H1 (cell line): ENCODE measurements at regions not wholly inside any gene's neighbourhood (a gene's known extent, or its start where the extent isn't known, plus 50 kb on each side); places are given as distances from the start of the nearest gene placed in this dataset.

Source experiments
- CTCF ChIA-PET: fragments of 300-600 bp; sonication (Branson Sonifier 250); formaldehyde crosslinking; loops from one replicate; lab custom pipeline; 2021; ENCODE audit not compliant: partially characterized antibody; lab: Charles Lee
- POLR2A ChIA-PET: fragments of 300-600 bp; sonication (Branson Sonifier 250); formaldehyde crosslinking; loops from one replicate; lab custom pipeline; 2021; ENCODE audit warnings: inconsistent platforms; ENCODE audit not compliant: partially characterized antibody; lab: Charles Lee
- DNase-seq, 2 experiments: peaks; one replicate each; pipeline versions ENCODE4 v3.0.0 to v3.0.0-alpha.2; 2010 to 2022; ENCODE audit warnings: low spot score in 2 of 2, low read depth in 1 of 2, mixed read lengths in 1 of 2
- FAIRE-seq: peaks from 2 replicates; lab custom pipeline; 2011; peaks lifted over from hg19 to GRCh38; lab: Jason Lieb, UNC
- H2AFZ ChIP-seq: 2 replicates; pipeline ENCODE4 v1.8.1; 2012; ENCODE audit warnings: low read length, inconsistent platforms
- H2AK5ac ChIP-seq: 2 replicates; pipeline ENCODE4 v1.6.1; 2013; ENCODE audit warnings: low read depth, low read length
- H2BK120ac ChIP-seq: replicated peaks from 2 replicates; pipeline ENCODE3; 2013; ENCODE audit warnings: low read depth, low read length, inconsistent platforms
- H2BK12ac ChIP-seq: 2 replicates; pipeline ENCODE4 v1.6.1; 2013; ENCODE audit warnings: low read depth, low read length
- H2BK15ac ChIP-seq: 2 replicates; pipeline ENCODE4 v1.6.1; 2013; ENCODE audit warnings: low read length
- H2BK20ac ChIP-seq: 2 replicates; pipeline ENCODE4 v1.6.1; 2013; ENCODE audit warnings: low read length
- H2BK5ac ChIP-seq: 2 replicates; pipeline ENCODE4 v1.6.1; 2013; ENCODE audit warnings: low read depth, low read length
- H3K14ac ChIP-seq: 2 replicates; pipeline ENCODE4 v1.6.1; 2013; ENCODE audit warnings: inconsistent platforms; ENCODE audit not compliant: insufficient read length
- H3K18ac ChIP-seq: 2 replicates; pipeline ENCODE4 v1.6.1; 2013; ENCODE audit warnings: low read length; ENCODE audit errors: extremely low read depth
- H3K23ac ChIP-seq: 2 replicates; pipeline ENCODE4 v1.6.1; 2013; ENCODE audit warnings: inconsistent platforms; ENCODE audit not compliant: insufficient read length
- H3K23me2 ChIP-seq: 2 replicates; pipeline ENCODE4 v1.6.1; 2013; ENCODE audit warnings: low read depth, low read length
- H3K27ac ChIP-seq: 2 replicates; pipeline ENCODE4 v1.6.1; 2011; ENCODE audit warnings: low read depth, low read length, inconsistent platforms
- H3K27me3 ChIP-seq, 4 experiments: replicated peaks in 1 of 4; 1 replicate in 1 of 4; 2 replicates in 3 of 4; pipeline versions ENCODE4 v1.6.1 to v1.8.1; 2011 to 2013; ENCODE audit warnings: low read length in 3 of 4, mild to moderate bottlenecking in 3 of 4, inconsistent platforms in 2 of 4, mixed read lengths in 2 of 4, moderate library complexity in 1 of 4; ENCODE audit not compliant: control insufficient read depth in 3 of 4, insufficient read depth in 3 of 4; ENCODE audit errors: extremely low read depth in 1 of 4
- H3K36me3 ChIP-seq, 4 experiments: 2 replicates each; pipeline versions ENCODE4 v1.6.1 to v1.8.1; 2011 to 2013; ENCODE audit warnings: mild to moderate bottlenecking in 4 of 4, low read length in 3 of 4, moderate library complexity in 2 of 4, control low read depth in 1 of 4, inconsistent platforms in 1 of 4; ENCODE audit not compliant: insufficient read depth in 4 of 4, control insufficient read depth in 2 of 4
- H3K4ac ChIP-seq: replicated peaks from 2 replicates; pipeline ENCODE3; 2013; ENCODE audit warnings: low read length, low read depth, mixed read lengths, inconsistent platforms; ENCODE audit not compliant: insufficient read length
- H3K4me1 ChIP-seq, 4 experiments: replicated peaks in 1 of 4; 1 replicate in 1 of 4; 2 replicates in 3 of 4; pipeline versions ENCODE4 v1.6.1 to v1.8.1; 2011 to 2013; ENCODE audit warnings: low read length in 3 of 4, inconsistent platforms in 2 of 4, mixed read lengths in 1 of 4; ENCODE audit not compliant: insufficient read depth in 4 of 4, control insufficient read depth in 3 of 4
- H3K4me2 ChIP-seq, 2 experiments: 2 replicates each; pipeline versions ENCODE4 v1.6.1 to v1.8.1; 2011 to 2013; ENCODE audit warnings: low read depth in 2 of 2, low read length in 2 of 2, control low read depth in 1 of 2, inconsistent platforms in 1 of 2, mild to moderate bottlenecking in 1 of 2; ENCODE audit not compliant: insufficient read depth in 1 of 2
- H3K4me3 ChIP-seq, 4 experiments: fragments of 200-600, 300-600 bp in 1 of 4; sonication (generic), shearing (Covaris generic), sonication (Bioruptor Twin) in 1 of 4; 2 replicates each; pipeline versions ENCODE4 v1.5.1 to v1.8.1; 2011 to 2016; ENCODE audit warnings: low read length in 4 of 4, low read depth in 3 of 4, control low read depth in 2 of 4, inconsistent platforms in 2 of 4, mild to moderate bottlenecking in 2 of 4, mixed read lengths in 1 of 4, moderate library complexity in 1 of 4; ENCODE audit not compliant: insufficient read depth in 2 of 4; ENCODE audit errors: extremely low read depth in 1 of 4
- H3K56ac ChIP-seq: replicated peaks from 2 replicates; pipeline ENCODE3; 2013; ENCODE audit warnings: low read depth, mild to moderate bottlenecking, mixed read lengths, low read length, inconsistent platforms; ENCODE audit not compliant: insufficient read length
- H3K79me1 ChIP-seq: 2 replicates; pipeline ENCODE4 v1.6.1; 2013; ENCODE audit warnings: low read depth, low read length, control low read depth
- H3K79me2 ChIP-seq, 2 experiments: 2 replicates each; pipeline versions ENCODE4 v1.6.1 to v1.8.1; 2012 to 2013; ENCODE audit warnings: low read length in 2 of 2, mild to moderate bottlenecking in 2 of 2, inconsistent platforms in 1 of 2; ENCODE audit not compliant: insufficient read depth in 2 of 2, control insufficient read depth in 1 of 2
- H3K9ac ChIP-seq, 4 experiments: replicated peaks in 1 of 4; 1 replicate in 1 of 4; 2 replicates in 3 of 4; pipeline versions ENCODE4 v1.6.1 to v1.8.1; 2011 to 2013; ENCODE audit warnings: low read depth in 3 of 4, low read length in 3 of 4, control low read depth in 2 of 4, mild to moderate bottlenecking in 2 of 4, moderate library complexity in 2 of 4, inconsistent platforms in 1 of 4; ENCODE audit errors: extremely low read depth in 1 of 4
- H3K9me3 ChIP-seq, 2 experiments: 2 replicates each; pipeline versions ENCODE4 v1.6.1 to v1.8.1; 2012 to 2013; ENCODE audit warnings: mild to moderate bottlenecking in 2 of 2, moderate library complexity in 2 of 2, control low read depth in 1 of 2, inconsistent platforms in 1 of 2, low read depth in 1 of 2, low read length in 1 of 2, mixed read lengths in 1 of 2; ENCODE audit not compliant: insufficient read depth in 2 of 2
- H4K20me1 ChIP-seq, 2 experiments: replicated peaks in 1 of 2; 2 replicates each; pipeline versions ENCODE3 to v1.8.1; 2011 to 2013; ENCODE audit warnings: inconsistent platforms in 2 of 2, low read length in 2 of 2, mild to moderate bottlenecking in 1 of 2; ENCODE audit not compliant: insufficient read depth in 2 of 2, control insufficient read depth in 1 of 2
- H4K5ac ChIP-seq: 2 replicates; pipeline ENCODE4 v1.6.1; 2013; ENCODE audit warnings: low read length, low read depth, mixed read lengths, inconsistent platforms; ENCODE audit not compliant: insufficient read length
- H4K8ac ChIP-seq: 2 replicates; pipeline ENCODE4 v1.8.0; 2013; ENCODE audit warnings: mild to moderate bottlenecking, moderate library complexity, low read length, inconsistent platforms; ENCODE audit not compliant: insufficient read depth; ENCODE audit errors: extremely low read depth
- H4K91ac ChIP-seq: replicated peaks from 2 replicates; pipeline ENCODE3; 2013; ENCODE audit warnings: low read length, mixed read lengths, inconsistent platforms; ENCODE audit not compliant: insufficient read length
- BCL11A ChIP-seq, 2 experiments: IDR thresholded peaks; one replicate each; pipeline ENCODE4 v1.6.1; 2011; ENCODE audit warnings: low read depth in 2 of 2, low read length in 2 of 2, mild to moderate bottlenecking in 2 of 2
- CREB1 ChIP-seq: IDR thresholded peaks from 2 replicates; pipeline ENCODE4 v1.6.1; 2012; ENCODE audit warnings: inconsistent platforms
- HDAC6 ChIP-seq: IDR thresholded peaks from one replicate; pipeline ENCODE4 v1.7.1; 2012; ENCODE audit warnings: low read depth, mild to moderate bottlenecking, inconsistent platforms, low read length, moderate library complexity
- MAX ChIP-seq: IDR thresholded peaks from 2 replicates; pipeline ENCODE4 v1.6.1; 2012; ENCODE audit warnings: inconsistent platforms
- NANOG ChIP-seq: IDR thresholded peaks from 2 replicates; pipeline ENCODE4 v1.6.1; 2011; ENCODE audit warnings: low read length, low read depth, mild to moderate bottlenecking, inconsistent platforms; ENCODE audit not compliant: insufficient read depth, poor library complexity, severe bottlenecking
- NRF1 ChIP-seq: IDR thresholded peaks from 2 replicates; pipeline ENCODE4 v1.6.1; 2011; ENCODE audit warnings: mild to moderate bottlenecking, low read depth, low read length, improper control_type of control experiment
- POLR2A ChIP-seq, 2 experiments: IDR thresholded peaks; 1 replicate in 1 of 2; 2 replicates in 1 of 2; pipeline ENCODE4 v1.6.1; 2011; ENCODE audit warnings: low read depth in 2 of 2, low read length in 2 of 2, mild to moderate bottlenecking in 2 of 2; ENCODE audit errors: control extremely low read depth in 1 of 2
- POLR2AphosphoS5 ChIP-seq: IDR thresholded peaks from 2 replicates; pipeline ENCODE4 v1.6.1; 2011; ENCODE audit warnings: low read depth, low read length
- WGBS, 2 experiments: shearing (Covaris generic) in 1 of 2; methylation state at CpG; one replicate each; pipeline versions ENCODE4 v1.1.6 to v1.1.7; 2013 to 2015; ENCODE audit warnings: low lambda C conversion rate in 2 of 2, mixed read lengths in 2 of 2, inconsistent platforms in 1 of 2, low coverage in 1 of 2, missing lambda C conversion rate in 1 of 2; ENCODE audit not compliant: insufficient replicate concordance in 2 of 2, insufficient coverage in 1 of 2, insufficient read length in 1 of 2; ENCODE audit errors: extremely low coverage in 1 of 2, missing lambda C conversion rate in 1 of 2; 5-methylcytosine and 5-hydroxymethylcytosine counted together
- TF ChIP-seq, protein P1 (sequence below), 3 experiments: IDR thresholded peaks; 1 replicate in 2 of 3; 2 replicates in 1 of 3; pipeline versions ENCODE4 v1.5.1 to v1.6.1; 2011; ENCODE audit warnings: low read length in 3 of 3, mild to moderate bottlenecking in 3 of 3, inconsistent platforms in 2 of 3, low read depth in 1 of 3, moderate library complexity in 1 of 3; ENCODE audit not compliant: insufficient read depth in 1 of 3; ENCODE audit errors: control extremely low read depth in 1 of 3
- TF ChIP-seq, protein P2 (sequence below): IDR thresholded peaks from 2 replicates; pipeline ENCODE4 v1.6.1; 2011; ENCODE audit warnings: low read depth, mild to moderate bottlenecking, low read length; ENCODE audit not compliant: insufficient read depth

- H4K5ac ChIP-seq, result no peak overlapping the region
- WGBS, 2 experiments, result 95% methylated on average over 11 of the region's 15 CpGs; no CpG with 5 or more reads in 1 of the 2 experiments
- POLR2A ChIA-PET, result no interaction called here
- TF ChIP-seq, protein P1, sequence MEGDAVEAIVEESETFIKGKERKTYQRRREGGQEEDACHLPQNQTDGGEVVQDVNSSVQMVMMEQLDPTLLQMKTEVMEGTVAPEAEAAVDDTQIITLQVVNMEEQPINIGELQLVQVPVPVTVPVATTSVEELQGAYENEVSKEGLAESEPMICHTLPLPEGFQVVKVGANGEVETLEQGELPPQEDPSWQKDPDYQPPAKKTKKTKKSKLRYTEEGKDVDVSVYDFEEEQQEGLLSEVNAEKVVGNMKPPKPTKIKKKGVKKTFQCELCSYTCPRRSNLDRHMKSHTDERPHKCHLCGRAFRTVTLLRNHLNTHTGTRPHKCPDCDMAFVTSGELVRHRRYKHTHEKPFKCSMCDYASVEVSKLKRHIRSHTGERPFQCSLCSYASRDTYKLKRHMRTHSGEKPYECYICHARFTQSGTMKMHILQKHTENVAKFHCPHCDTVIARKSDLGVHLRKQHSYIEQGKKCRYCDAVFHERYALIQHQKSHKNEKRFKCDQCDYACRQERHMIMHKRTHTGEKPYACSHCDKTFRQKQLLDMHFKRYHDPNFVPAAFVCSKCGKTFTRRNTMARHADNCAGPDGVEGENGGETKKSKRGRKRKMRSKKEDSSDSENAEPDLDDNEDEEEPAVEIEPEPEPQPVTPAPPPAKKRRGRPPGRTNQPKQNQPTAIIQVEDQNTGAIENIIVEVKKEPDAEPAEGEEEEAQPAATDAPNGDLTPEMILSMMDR (IDR thresholded peaks at IDR 0.05; ENCODE audit: control extremely low read depth in 1 of 3, insufficient read depth in 1 of 3, low read depth in 1 of 3, low read length in 3 of 3), result no peak
- TF ChIP-seq BCL11A (IDR thresholded peaks at IDR 0.05; ENCODE audit: low read depth in 2 of 2, low read length in 2 of 2) (no peak), POLR2AphosphoS5 (no peak), CREB1 (no peak), NANOG (no peak), POLR2A (IDR thresholded peaks at IDR 0.05; ENCODE audit: control extremely low read depth in 1 of 2, low read depth in 2 of 2, low read length in 2 of 2) (no peak), NRF1 (no peak), HDAC6 (no peak), MAX (no peak)
- TF ChIP-seq, protein P2, sequence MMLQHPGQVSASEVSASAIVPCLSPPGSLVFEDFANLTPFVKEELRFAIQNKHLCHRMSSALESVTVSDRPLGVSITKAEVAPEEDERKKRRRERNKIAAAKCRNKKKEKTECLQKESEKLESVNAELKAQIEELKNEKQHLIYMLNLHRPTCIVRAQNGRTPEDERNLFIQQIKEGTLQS, result no peak
These were observed 118.6 kb upstream of the PTPN1 start for GRCh38 chr20:50391444-50392137.

More at GRCh38 chr20:50391444-50392137, 118.6 kb upstream of the PTPN1 start:
- H3K14ac ChIP-seq, result no peak overlapping the region
- H4K91ac ChIP-seq, result no peak overlapping the region
- H3K23me2 ChIP-seq, result no peaks in the 10 kb centered on the region
- H2AK5ac ChIP-seq, result no peak overlapping the region
- no peak overlapping the region for H2BK15ac ChIP-seq
- no peak overlapping the region for H2BK5ac ChIP-seq
- H3K4me2 ChIP-seq, result no peak overlapping the region
- no peaks in the 10 kb centered on the region for H3K36me3 ChIP-seq
- H3K23ac ChIP-seq, result no peak overlapping the region
- no peaks in the 10 kb centered on the region for H3K79me2 ChIP-seq
- H3K27ac ChIP-seq, result no peak overlapping the region
- H4K8ac ChIP-seq, result no peak overlapping the region
- no peak overlapping the region for H3K4ac ChIP-seq
- no peak overlapping the region; the same call in 1 of the 2 replicates for H2AFZ ChIP-seq
- no peak overlapping the region for H2BK20ac ChIP-seq
- no peaks in the 10 kb centered on the region for H3K79me1 ChIP-seq
- H3K4me3 ChIP-seq, result no peak overlapping the region
- H3K9me3 ChIP-seq, result no peaks in the 10 kb centered on the region
- CTCF ChIA-PET, result interaction anchor here (1.1 to 1.3 kb wide), 3 partner anchors 12 to 72 kb away, joined by 3 to 4 read pairs (median 4); no protein-coding TSS in a partner anchor
- no peaks in the 10 kb centered on the region for H3K4me1 ChIP-seq
- no peaks in the 10 kb centered on the region for H3K27me3 ChIP-seq
- no peak overlapping the region for H3K9ac ChIP-seq
- FAIRE-seq, result no peak
- H2BK12ac ChIP-seq, result no peak overlapping the region
- no peak overlapping the region for H3K18ac ChIP-seq
- H4K20me1 ChIP-seq, result no peaks in the 10 kb centered on the region
- H2BK120ac ChIP-seq, result no peak overlapping the region
- no peak overlapping the region for H3K56ac ChIP-seq
- no peak for DNase-seq
